WTC11 (cell line): ENCODE measurements at regions not wholly inside any gene's neighbourhood (a gene's known extent, or its start where the extent isn't known, plus 50 kb on each side); places are given as distances from the start of the nearest gene placed in this dataset.
"Not testable (repeated sequence)": the region's sequence is repeated elsewhere in the genome, so short reads cannot be mapped to it uniquely, and the experiment has no call there.

Experiments
- ATAC-seq: fragments of 200-7000 bp; cut with Tn5 transposase; 2 replicates; pipeline ENCODE4 v1.10.0; 2021; ENCODE audit warnings: mild to moderate bottlenecking, moderate library complexity
- CTCF ChIA-PET: fragments of 300-600 bp; sonication (Branson Sonifier 250); formaldehyde crosslinking; loops from one replicate; lab custom pipeline; 2021; ENCODE audit warnings: antibody characterized with exemption; lab: Charles Lee
- POLR2A ChIA-PET: fragments of 350-600 bp; sonication (Branson Sonifier 250); formaldehyde crosslinking; loops from one replicate; lab custom pipeline; 2021; ENCODE audit warnings: antibody characterized with exemption; lab: Charles Lee
- DNase-seq: peaks from one replicate; pipeline ENCODE4 v3.0.0; 2021; ENCODE audit warnings: low spot score
- H3K27ac Mint-ChIP-seq: 2 replicates; pipeline ENCODE4 v1.8.0; 2021; ENCODE audit warnings: mixed read lengths
- H3K27me3 Mint-ChIP-seq: 2 replicates; pipeline ENCODE4 v1.8.0; 2021; ENCODE audit warnings: low read depth, mild to moderate bottlenecking, moderate library complexity, mixed read lengths
- H3K36me3 Mint-ChIP-seq: 2 replicates; pipeline ENCODE4 v1.8.0; 2021; ENCODE audit warnings: mixed read lengths
- H3K4me1 Mint-ChIP-seq: 2 replicates; pipeline ENCODE4 v1.8.0; 2022; ENCODE audit warnings: mixed read lengths
- H3K4me3 Mint-ChIP-seq: 2 replicates; pipeline ENCODE4 v1.8.0; 2021; ENCODE audit warnings: mild to moderate bottlenecking, moderate library complexity, mixed read lengths
- H3K9me3 Mint-ChIP-seq: 2 replicates; pipeline ENCODE4 v1.8.0; 2021; ENCODE audit warnings: mixed read lengths
- ATF1 ChIP-seq: sonication (generic); formaldehyde crosslinking; IDR thresholded peaks from 2 replicates; pipeline ENCODE4 v1.8.1; 2023; ENCODE audit warnings: mild to moderate bottlenecking, moderate library complexity, missing genetic modification reagents
- ATF2 ChIP-seq: sonication (generic); formaldehyde crosslinking; IDR thresholded peaks from 2 replicates; pipeline ENCODE4 v1.8.1; 2022; ENCODE audit warnings: low read depth, missing genetic modification reagents, borderline replicate concordance
- ATF6 ChIP-seq: sonication (generic); formaldehyde crosslinking; IDR thresholded peaks from 2 replicates; pipeline ENCODE4 v1.8.1; 2023; ENCODE audit warnings: mild to moderate bottlenecking, missing genetic modification reagents
- CREM ChIP-seq: sonication (generic); formaldehyde crosslinking; IDR thresholded peaks from 2 replicates; pipeline ENCODE4 v1.8.1; 2022; ENCODE audit warnings: mild to moderate bottlenecking, missing genetic modification reagents, moderate library complexity
- CTCF ChIP-seq: fragments of 200-600 bp; IDR thresholded peaks from 2 replicates; pipeline ENCODE4 v1.8.0; 2022; ENCODE audit warnings: antibody characterized with exemption
- ELF4 ChIP-seq: sonication (generic); formaldehyde crosslinking; IDR thresholded peaks from 2 replicates; pipeline ENCODE4 v1.8.1; 2022; ENCODE audit warnings: low read depth, mild to moderate bottlenecking, moderate library complexity, missing genetic modification reagents
- ERG ChIP-seq: fragments of 250-450 bp; sonication (Bioruptor Pico); IDR thresholded peaks from 2 replicates; pipeline ENCODE4 v1.8.0; 2021; ENCODE audit warnings: mild to moderate bottlenecking
- GRHL2 ChIP-seq: fragments of 250-450 bp; sonication (Bioruptor Pico); IDR thresholded peaks from 2 replicates; pipeline ENCODE4 v1.8.0; 2022; ENCODE audit warnings: mild to moderate bottlenecking, moderate library complexity; ENCODE audit not compliant: insufficient replicate concordance, severe bottlenecking
- MAX ChIP-seq: sonication (generic); formaldehyde crosslinking; IDR thresholded peaks from 2 replicates; pipeline ENCODE4 v1.8.0; 2022; ENCODE audit warnings: mild to moderate bottlenecking, missing genetic modification reagents
- RELA ChIP-seq: sonication (generic); formaldehyde crosslinking; IDR thresholded peaks from 2 replicates; pipeline ENCODE4 v1.8.1; 2022; ENCODE audit warnings: missing genetic modification reagents, mild to moderate bottlenecking, borderline replicate concordance
- SOX15 ChIP-seq: fragments of 250-450 bp; sonication (Bioruptor Pico); IDR thresholded peaks from 2 replicates; pipeline ENCODE4 v1.9.0; 2021; ENCODE audit warnings: mild to moderate bottlenecking
- ZBTB21 ChIP-seq: sonication (generic); formaldehyde crosslinking; IDR thresholded peaks from 2 replicates; pipeline ENCODE4 v1.8.1; 2023; ENCODE audit warnings: mild to moderate bottlenecking, missing genetic modification reagents, borderline replicate concordance
- ZNF219 ChIP-seq: sonication (generic); formaldehyde crosslinking; IDR thresholded peaks from 2 replicates; pipeline ENCODE4 v1.8.0; 2023; ENCODE audit warnings: missing genetic modification reagents, mild to moderate bottlenecking, borderline replicate concordance
- ZNF232 ChIP-seq: sonication (generic); formaldehyde crosslinking; IDR thresholded peaks from 2 replicates; pipeline ENCODE4 v1.8.0; 2022; ENCODE audit warnings: mild to moderate bottlenecking, missing genetic modification reagents
- ZNF396 ChIP-seq: fragments of 250-450 bp; sonication (Bioruptor Pico); IDR thresholded peaks from 2 replicates; pipeline ENCODE4 v1.8.0; 2021; ENCODE audit warnings: mild to moderate bottlenecking, moderate library complexity, borderline replicate concordance
- ZNF416 ChIP-seq: fragments of 250-450 bp; sonication (Bioruptor Pico); IDR thresholded peaks from 2 replicates; pipeline ENCODE4 v1.9.0; 2021; ENCODE audit warnings: mild to moderate bottlenecking, inconsistent platforms
- ZNF423 ChIP-seq: fragments of 250-450 bp; sonication (Bioruptor Pico); IDR thresholded peaks from 2 replicates; pipeline ENCODE4 v2.1.2; 2022; ENCODE audit warnings: mild to moderate bottlenecking, moderate library complexity
- TF ChIP-seq, protein P1 (sequence below): sonication (generic); formaldehyde crosslinking; conservative IDR thresholded peaks from 2 replicates; pipeline ENCODE4 v1.8.1; 2023; ENCODE audit warnings: mild to moderate bottlenecking, low read depth, missing genetic modification reagents, moderate library complexity
- TF ChIP-seq, protein P2 (sequence below): sonication (generic); formaldehyde crosslinking; IDR thresholded peaks from 2 replicates; pipeline ENCODE4 v1.8.1; 2022; ENCODE audit warnings: mild to moderate bottlenecking, moderate library complexity, missing genetic modification reagents

- H3K9me3 Mint-ChIP-seq, result no peaks in the 10 kb centered on the region
- ChIA-PET POLR2A (no interaction called here), CTCF (no interaction called here)
- H3K4me3 Mint-ChIP-seq, result no peak overlapping the region
- DNase-seq, result no peak
- ATAC-seq, result no peak
- peaks cover 5% of the 10 kb centered on the region for H3K4me1 Mint-ChIP-seq
- H3K36me3 Mint-ChIP-seq, result no peaks in the 10 kb centered on the region
- no peaks in the 10 kb centered on the region for H3K27me3 Mint-ChIP-seq
- no peak overlapping the region for H3K27ac Mint-ChIP-seq
- TF ChIP-seq SOX15 (CRISPR knock-in tag) (no peak), ZBTB21 (CRISPR knock-in tag) (no peak), ERG (CRISPR knock-in tag) (no peak), ZNF396 (CRISPR knock-in tag) (no peak), ATF6 (CRISPR knock-in tag) (no peak), GRHL2 (CRISPR knock-in tag) (no peak), ELF4 (CRISPR knock-in tag) (no peak), RELA (CRISPR knock-in tag) (no peak), ZNF219 (no peak), ZNF232 (CRISPR knock-in tag) (no peak), ZNF416 (CRISPR knock-in tag) (no peak), MAX (CRISPR knock-in tag) (no peak), ATF2 (CRISPR knock-in tag) (no peak), CREM (CRISPR knock-in tag) (no peak), ZNF423 (no peak), ATF1 (CRISPR knock-in tag) (no peak), CTCF (no peak)
- TF ChIP-seq, protein P1, sequence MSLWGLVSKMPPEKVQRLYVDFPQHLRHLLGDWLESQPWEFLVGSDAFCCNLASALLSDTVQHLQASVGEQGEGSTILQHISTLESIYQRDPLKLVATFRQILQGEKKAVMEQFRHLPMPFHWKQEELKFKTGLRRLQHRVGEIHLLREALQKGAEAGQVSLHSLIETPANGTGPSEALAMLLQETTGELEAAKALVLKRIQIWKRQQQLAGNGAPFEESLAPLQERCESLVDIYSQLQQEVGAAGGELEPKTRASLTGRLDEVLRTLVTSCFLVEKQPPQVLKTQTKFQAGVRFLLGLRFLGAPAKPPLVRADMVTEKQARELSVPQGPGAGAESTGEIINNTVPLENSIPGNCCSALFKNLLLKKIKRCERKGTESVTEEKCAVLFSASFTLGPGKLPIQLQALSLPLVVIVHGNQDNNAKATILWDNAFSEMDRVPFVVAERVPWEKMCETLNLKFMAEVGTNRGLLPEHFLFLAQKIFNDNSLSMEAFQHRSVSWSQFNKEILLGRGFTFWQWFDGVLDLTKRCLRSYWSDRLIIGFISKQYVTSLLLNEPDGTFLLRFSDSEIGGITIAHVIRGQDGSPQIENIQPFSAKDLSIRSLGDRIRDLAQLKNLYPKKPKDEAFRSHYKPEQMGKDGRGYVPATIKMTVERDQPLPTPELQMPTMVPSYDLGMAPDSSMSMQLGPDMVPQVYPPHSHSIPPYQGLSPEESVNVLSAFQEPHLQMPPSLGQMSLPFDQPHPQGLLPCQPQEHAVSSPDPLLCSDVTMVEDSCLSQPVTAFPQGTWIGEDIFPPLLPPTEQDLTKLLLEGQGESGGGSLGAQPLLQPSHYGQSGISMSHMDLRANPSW (CRISPR knock-in tag), result no peak
- TF ChIP-seq, protein P2, sequence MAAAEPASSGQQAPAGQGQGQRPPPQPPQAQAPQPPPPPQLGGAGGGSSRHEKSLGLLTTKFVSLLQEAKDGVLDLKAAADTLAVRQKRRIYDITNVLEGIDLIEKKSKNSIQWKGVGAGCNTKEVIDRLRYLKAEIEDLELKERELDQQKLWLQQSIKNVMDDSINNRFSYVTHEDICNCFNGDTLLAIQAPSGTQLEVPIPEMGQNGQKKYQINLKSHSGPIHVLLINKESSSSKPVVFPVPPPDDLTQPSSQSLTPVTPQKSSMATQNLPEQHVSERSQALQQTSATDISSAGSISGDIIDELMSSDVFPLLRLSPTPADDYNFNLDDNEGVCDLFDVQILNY (CRISPR knock-in tag), result no peak
- TF ChIP-seq, all 79 proteins: peak for 0
Measured at GRCh38 chr6:141932685-141933084, 200.0 kb upstream of the GJE1 start.

- H3K9me3 Mint-ChIP-seq, CTCF ChIA-PET, H3K27ac Mint-ChIP-seq, H3K4me1 Mint-ChIP-seq, H3K27me3 Mint-ChIP-seq, DNase-seq, H3K36me3 Mint-ChIP-seq, H3K4me3 Mint-ChIP-seq, ATAC-seq, POLR2A ChIA-PET: not testable (repeated sequence)
Measured at GRCh38 chr6:141926200-141926900, 206.4 kb upstream of the GJE1 start.
